H1 (cell line): ENCODE measurements at regions not wholly inside any gene's neighbourhood (a gene's known extent, or its start where the extent isn't known, plus 50 kb on each side); places are given as distances from the start of the nearest gene placed in this dataset.

Experiments
- CTCF ChIA-PET: fragments of 300-600 bp; sonication (Branson Sonifier 250); formaldehyde crosslinking; loops from one replicate; lab custom pipeline; 2021; ENCODE audit not compliant: partially characterized antibody; lab: Charles Lee
- POLR2A ChIA-PET: fragments of 300-600 bp; sonication (Branson Sonifier 250); formaldehyde crosslinking; loops from one replicate; lab custom pipeline; 2021; ENCODE audit warnings: inconsistent platforms; ENCODE audit not compliant: partially characterized antibody; lab: Charles Lee
- DNase-seq, 2 experiments: peaks; one replicate each; pipeline versions ENCODE4 v3.0.0 to v3.0.0-alpha.2; 2010 to 2022; ENCODE audit warnings: low spot score in 2 of 2, low read depth in 1 of 2, mixed read lengths in 1 of 2
- FAIRE-seq: peaks from 2 replicates; lab custom pipeline; 2011; peaks lifted over from hg19 to GRCh38; lab: Jason Lieb, UNC
- H2AFZ ChIP-seq: 2 replicates; pipeline ENCODE4 v1.8.1; 2012; ENCODE audit warnings: low read length, inconsistent platforms
- H2AK5ac ChIP-seq: 2 replicates; pipeline ENCODE4 v1.6.1; 2013; ENCODE audit warnings: low read depth, low read length
- H2BK120ac ChIP-seq: replicated peaks from 2 replicates; pipeline ENCODE3; 2013; ENCODE audit warnings: low read depth, low read length, inconsistent platforms
- H2BK12ac ChIP-seq: 2 replicates; pipeline ENCODE4 v1.6.1; 2013; ENCODE audit warnings: low read depth, low read length
- H2BK15ac ChIP-seq: 2 replicates; pipeline ENCODE4 v1.6.1; 2013; ENCODE audit warnings: low read length
- H2BK20ac ChIP-seq: 2 replicates; pipeline ENCODE4 v1.6.1; 2013; ENCODE audit warnings: low read length
- H2BK5ac ChIP-seq: 2 replicates; pipeline ENCODE4 v1.6.1; 2013; ENCODE audit warnings: low read depth, low read length
- H3K14ac ChIP-seq: 2 replicates; pipeline ENCODE4 v1.6.1; 2013; ENCODE audit warnings: inconsistent platforms; ENCODE audit not compliant: insufficient read length
- H3K18ac ChIP-seq: 2 replicates; pipeline ENCODE4 v1.6.1; 2013; ENCODE audit warnings: low read length; ENCODE audit errors: extremely low read depth
- H3K23ac ChIP-seq: 2 replicates; pipeline ENCODE4 v1.6.1; 2013; ENCODE audit warnings: inconsistent platforms; ENCODE audit not compliant: insufficient read length
- H3K23me2 ChIP-seq: 2 replicates; pipeline ENCODE4 v1.6.1; 2013; ENCODE audit warnings: low read depth, low read length
- H3K27ac ChIP-seq: 2 replicates; pipeline ENCODE4 v1.6.1; 2011; ENCODE audit warnings: low read depth, low read length, inconsistent platforms
- H3K27me3 ChIP-seq, 4 experiments: replicated peaks in 1 of 4; 1 replicate in 1 of 4; 2 replicates in 3 of 4; pipeline versions ENCODE4 v1.6.1 to v1.8.1; 2011 to 2013; ENCODE audit warnings: low read length in 3 of 4, mild to moderate bottlenecking in 3 of 4, inconsistent platforms in 2 of 4, mixed read lengths in 2 of 4, moderate library complexity in 1 of 4; ENCODE audit not compliant: control insufficient read depth in 3 of 4, insufficient read depth in 3 of 4; ENCODE audit errors: extremely low read depth in 1 of 4
- H3K36me3 ChIP-seq, 4 experiments: 2 replicates each; pipeline versions ENCODE4 v1.6.1 to v1.8.1; 2011 to 2013; ENCODE audit warnings: mild to moderate bottlenecking in 4 of 4, low read length in 3 of 4, moderate library complexity in 2 of 4, control low read depth in 1 of 4, inconsistent platforms in 1 of 4; ENCODE audit not compliant: insufficient read depth in 4 of 4, control insufficient read depth in 2 of 4
- H3K4ac ChIP-seq: replicated peaks from 2 replicates; pipeline ENCODE3; 2013; ENCODE audit warnings: low read length, low read depth, mixed read lengths, inconsistent platforms; ENCODE audit not compliant: insufficient read length
- H3K4me1 ChIP-seq, 4 experiments: replicated peaks in 1 of 4; 1 replicate in 1 of 4; 2 replicates in 3 of 4; pipeline versions ENCODE4 v1.6.1 to v1.8.1; 2011 to 2013; ENCODE audit warnings: low read length in 3 of 4, inconsistent platforms in 2 of 4, mixed read lengths in 1 of 4; ENCODE audit not compliant: insufficient read depth in 4 of 4, control insufficient read depth in 3 of 4
- H3K4me2 ChIP-seq, 2 experiments: 2 replicates each; pipeline versions ENCODE4 v1.6.1 to v1.8.1; 2011 to 2013; ENCODE audit warnings: low read depth in 2 of 2, low read length in 2 of 2, control low read depth in 1 of 2, inconsistent platforms in 1 of 2, mild to moderate bottlenecking in 1 of 2; ENCODE audit not compliant: insufficient read depth in 1 of 2
- H3K4me3 ChIP-seq, 4 experiments: fragments of 200-600, 300-600 bp in 1 of 4; sonication (generic), shearing (Covaris generic), sonication (Bioruptor Twin) in 1 of 4; 2 replicates each; pipeline versions ENCODE4 v1.5.1 to v1.8.1; 2011 to 2016; ENCODE audit warnings: low read length in 4 of 4, low read depth in 3 of 4, control low read depth in 2 of 4, inconsistent platforms in 2 of 4, mild to moderate bottlenecking in 2 of 4, mixed read lengths in 1 of 4, moderate library complexity in 1 of 4; ENCODE audit not compliant: insufficient read depth in 2 of 4; ENCODE audit errors: extremely low read depth in 1 of 4
- H3K56ac ChIP-seq: replicated peaks from 2 replicates; pipeline ENCODE3; 2013; ENCODE audit warnings: low read depth, mild to moderate bottlenecking, mixed read lengths, low read length, inconsistent platforms; ENCODE audit not compliant: insufficient read length
- H3K79me1 ChIP-seq: 2 replicates; pipeline ENCODE4 v1.6.1; 2013; ENCODE audit warnings: low read depth, low read length, control low read depth
- H3K79me2 ChIP-seq, 2 experiments: 2 replicates each; pipeline versions ENCODE4 v1.6.1 to v1.8.1; 2012 to 2013; ENCODE audit warnings: low read length in 2 of 2, mild to moderate bottlenecking in 2 of 2, inconsistent platforms in 1 of 2; ENCODE audit not compliant: insufficient read depth in 2 of 2, control insufficient read depth in 1 of 2
- H3K9ac ChIP-seq, 4 experiments: replicated peaks in 1 of 4; 1 replicate in 1 of 4; 2 replicates in 3 of 4; pipeline versions ENCODE4 v1.6.1 to v1.8.1; 2011 to 2013; ENCODE audit warnings: low read depth in 3 of 4, low read length in 3 of 4, control low read depth in 2 of 4, mild to moderate bottlenecking in 2 of 4, moderate library complexity in 2 of 4, inconsistent platforms in 1 of 4; ENCODE audit errors: extremely low read depth in 1 of 4
- H3K9me3 ChIP-seq, 2 experiments: 2 replicates each; pipeline versions ENCODE4 v1.6.1 to v1.8.1; 2012 to 2013; ENCODE audit warnings: mild to moderate bottlenecking in 2 of 2, moderate library complexity in 2 of 2, control low read depth in 1 of 2, inconsistent platforms in 1 of 2, low read depth in 1 of 2, low read length in 1 of 2, mixed read lengths in 1 of 2; ENCODE audit not compliant: insufficient read depth in 2 of 2
- H4K20me1 ChIP-seq, 2 experiments: replicated peaks in 1 of 2; 2 replicates each; pipeline versions ENCODE3 to v1.8.1; 2011 to 2013; ENCODE audit warnings: inconsistent platforms in 2 of 2, low read length in 2 of 2, mild to moderate bottlenecking in 1 of 2; ENCODE audit not compliant: insufficient read depth in 2 of 2, control insufficient read depth in 1 of 2
- H4K5ac ChIP-seq: 2 replicates; pipeline ENCODE4 v1.6.1; 2013; ENCODE audit warnings: low read length, low read depth, mixed read lengths, inconsistent platforms; ENCODE audit not compliant: insufficient read length
- H4K8ac ChIP-seq: 2 replicates; pipeline ENCODE4 v1.8.0; 2013; ENCODE audit warnings: mild to moderate bottlenecking, moderate library complexity, low read length, inconsistent platforms; ENCODE audit not compliant: insufficient read depth; ENCODE audit errors: extremely low read depth
- H4K91ac ChIP-seq: replicated peaks from 2 replicates; pipeline ENCODE3; 2013; ENCODE audit warnings: low read length, mixed read lengths, inconsistent platforms; ENCODE audit not compliant: insufficient read length
- CHD2 ChIP-seq: IDR thresholded peaks from 2 replicates; pipeline ENCODE4 v1.6.1; 2012; ENCODE audit warnings: low read length, improper control_type of control experiment
- E2F6 ChIP-seq: IDR thresholded peaks from 2 replicates; pipeline ENCODE4 v1.6.1; 2012; ENCODE audit warnings: inconsistent platforms
- EP300 ChIP-seq, 2 experiments: IDR thresholded peaks; 1 replicate in 1 of 2; 2 replicates in 1 of 2; pipeline ENCODE4 v1.6.1; 2011 to 2012; ENCODE audit warnings: low read depth in 2 of 2, low read length in 2 of 2, mild to moderate bottlenecking in 2 of 2, borderline replicate concordance in 1 of 2, inconsistent platforms in 1 of 2, moderate library complexity in 1 of 2
- GABPA ChIP-seq: IDR thresholded peaks from 2 replicates; pipeline ENCODE4 v1.6.1; 2011; ENCODE audit warnings: mild to moderate bottlenecking, low read length, moderate library complexity, borderline replicate concordance; ENCODE audit not compliant: insufficient read depth
- GTF2F1 ChIP-seq: IDR thresholded peaks from 2 replicates; pipeline ENCODE4 v1.6.1; 2012; ENCODE audit warnings: low read depth, low read length, improper control_type of control experiment, borderline replicate concordance
- RNF2 ChIP-seq: fragments of 200-900, 300-1000 bp; sonication (generic); IDR thresholded peaks from 2 replicates; pipeline ENCODE4 v1.7.1; 2016; ENCODE audit warnings: borderline replicate concordance, low read depth, mild to moderate bottlenecking, antibody characterized with exemption, low read length; ENCODE audit not compliant: poor library complexity, severe bottlenecking; ENCODE audit errors: missing control alignments
- RXRA ChIP-seq: IDR thresholded peaks from 2 replicates; pipeline ENCODE4 v1.6.1; 2011; ENCODE audit warnings: low read depth, mild to moderate bottlenecking, low read length, moderate library complexity; ENCODE audit not compliant: insufficient read depth
- SIRT6 ChIP-seq: IDR thresholded peaks from one replicate; pipeline ENCODE4 v1.7.1; 2012; ENCODE audit warnings: low read length, inconsistent platforms
- SRF ChIP-seq: IDR thresholded peaks from 2 replicates; pipeline ENCODE4 v1.6.1; 2011; ENCODE audit warnings: mild to moderate bottlenecking, low read depth, low read length, moderate library complexity
- SUZ12 ChIP-seq: fragments of 200-600 bp; sonication (generic); IDR thresholded peaks from 2 replicates; pipeline ENCODE4 v1.6.1; 2012; ENCODE audit warnings: mild to moderate bottlenecking, inconsistent platforms, low read length, moderate library complexity, mixed read lengths
- TAF7 ChIP-seq: optimal IDR thresholded peaks from 2 replicates; pipeline ENCODE3; 2011; ENCODE audit warnings: low read depth, mild to moderate bottlenecking, inconsistent platforms, low read length, moderate library complexity, borderline replicate concordance
- YY1 ChIP-seq: IDR thresholded peaks from 2 replicates; pipeline ENCODE4 v1.6.1; 2011; ENCODE audit warnings: low read depth, mild to moderate bottlenecking, low read length

GRCh38 chr5:109478830-109479229 is 69.1 kb upstream of the PJA2 start:
- no peaks in the 10 kb centered on the region for H3K23me2 ChIP-seq
- no peak overlapping the region for H2AFZ ChIP-seq
- ChIA-PET POLR2A (no interaction called here), CTCF (interaction anchor here (0.7 to 1.2 kb wide), 3 partner anchors 104 to 960 kb away, joined by 3 read pairs; no protein-coding TSS in a partner anchor)
- no peak for DNase-seq
- H2BK20ac ChIP-seq = no peak overlapping the region
- H3K79me2 ChIP-seq = no peaks in the 10 kb centered on the region
- no peaks in the 10 kb centered on the region for H3K9me3 ChIP-seq
- no peak overlapping the region for H2AK5ac ChIP-seq
- no peak overlapping the region for H4K8ac ChIP-seq
- no peaks in the 10 kb centered on the region for H3K79me1 ChIP-seq
- no peak overlapping the region for H3K4me3 ChIP-seq
- no peak overlapping the region for H3K56ac ChIP-seq
- no peak for FAIRE-seq
- H2BK120ac ChIP-seq = no peak overlapping the region
- no peak overlapping the region for H2BK15ac ChIP-seq
- no peaks in the 10 kb centered on the region for H4K20me1 ChIP-seq
- no peak overlapping the region for H2BK5ac ChIP-seq
- no peak overlapping the region for H4K91ac ChIP-seq
- H3K27ac ChIP-seq = no peak overlapping the region
- no peaks in the 10 kb centered on the region for H3K36me3 ChIP-seq
- H3K4me1 ChIP-seq = peaks cover 0 to 4% (median 0%) of the 10 kb centered on the region in 4 experiments; a peak in 1 of 7 replicates
- no peak overlapping the region for H3K23ac ChIP-seq
- H3K4ac ChIP-seq = no peak overlapping the region
- H3K18ac ChIP-seq = no peak overlapping the region
- peaks cover 0 to 1% (median 0%) of the 10 kb centered on the region in 4 experiments; a peak in 1 of 7 replicates for H3K27me3 ChIP-seq
- H2BK12ac ChIP-seq = no peak overlapping the region
- no peak for TF ChIP-seq SRF
- TF ChIP-seq RNF2 = no peak
- no peak for TF ChIP-seq E2F6
- TF ChIP-seq SUZ12 = no peak
- TF ChIP-seq YY1 = no peak
- no peak for TF ChIP-seq TAF7
- no peak for TF ChIP-seq GABPA
- no peak for TF ChIP-seq EP300 (IDR thresholded peaks at IDR 0.05; ENCODE audit: borderline replicate concordance in 1 of 2, low read depth in 2 of 2, low read length in 2 of 2)
- TF ChIP-seq SIRT6 = no peak
- TF ChIP-seq CHD2 = no peak
- TF ChIP-seq GTF2F1 = no peak
- TF ChIP-seq RXRA = no peak
- TF ChIP-seq, all 59 proteins: peak for 0
- H4K5ac ChIP-seq = no peak overlapping the region
- H3K14ac ChIP-seq = no peak overlapping the region
- no peak overlapping the region for H3K4me2 ChIP-seq
- H3K9ac ChIP-seq = no peak overlapping the region
